ENCODE measurements at regions not wholly inside any gene's neighbourhood (a gene's known extent, or its start where the extent isn't known, plus 50 kb on each side); places are given as distances from the start of the nearest gene placed in this dataset.
A peak's percentile ranks its signal among the peaks of the same experiment; 100 is the strongest.

DNA sequence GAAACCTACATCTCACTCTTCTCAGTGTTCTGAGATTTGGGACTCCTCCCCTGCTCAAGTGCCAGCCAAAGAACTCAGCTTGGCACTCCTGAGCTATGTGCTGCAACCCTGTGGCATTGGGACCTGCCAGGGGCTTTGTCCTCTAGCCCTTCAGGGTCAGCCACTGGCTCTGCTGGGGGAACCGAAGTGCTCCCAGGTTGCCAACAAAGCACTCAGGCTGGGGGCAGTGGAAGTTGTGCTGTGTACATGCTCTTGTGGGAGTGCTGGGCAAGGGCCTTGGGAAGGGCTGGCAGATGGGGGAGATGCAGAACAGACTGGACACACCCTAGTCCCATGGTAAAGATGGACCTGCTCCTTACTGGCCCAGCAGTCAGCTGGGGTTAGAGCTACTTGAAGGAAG, 498.6 kb downstream of the CAAP1 start:
- no peak for DNase-seq

DNA sequence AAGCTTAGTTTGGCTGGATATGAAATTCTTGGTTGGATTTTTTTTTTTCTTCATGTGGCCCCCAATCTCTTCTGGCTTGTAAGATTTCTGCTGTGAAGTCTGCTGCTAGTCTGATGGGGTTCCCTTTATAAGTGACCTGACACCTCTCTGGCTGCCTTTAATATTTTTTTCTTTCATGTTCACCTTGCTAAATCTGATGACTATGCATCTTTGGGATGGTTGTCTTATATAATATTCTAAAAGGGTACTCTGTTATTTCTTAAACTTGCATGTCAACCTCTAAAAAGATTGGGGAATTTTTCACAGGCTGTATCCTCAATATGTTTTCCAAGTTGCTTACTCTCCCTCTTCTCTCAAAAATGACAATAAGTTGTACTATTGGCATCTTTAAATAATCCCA, 500.0 kb downstream of the CAAP1 start:
- no peak for DNase-seq

DNA sequence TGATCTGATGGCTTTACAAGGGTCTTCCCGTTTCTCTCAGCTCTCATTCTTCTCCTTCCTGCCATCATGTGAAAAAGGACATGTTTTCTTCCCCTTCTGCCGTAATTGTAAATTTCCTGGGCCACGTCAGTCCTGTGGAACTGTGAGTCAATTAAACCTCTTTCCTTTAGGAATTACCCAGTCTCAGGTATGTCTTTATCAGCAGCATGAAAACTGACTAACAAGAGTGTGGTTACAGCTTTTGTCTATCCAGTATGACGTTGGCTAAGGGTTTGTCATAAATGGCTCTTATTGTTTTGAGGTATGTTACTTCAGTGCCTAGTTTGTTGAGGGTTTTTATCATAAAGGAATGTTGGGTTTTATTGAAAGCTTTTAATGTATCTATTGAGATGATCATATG, 501.6 kb downstream of the CAAP1 start:
- DNase-seq = no peak

DNA sequence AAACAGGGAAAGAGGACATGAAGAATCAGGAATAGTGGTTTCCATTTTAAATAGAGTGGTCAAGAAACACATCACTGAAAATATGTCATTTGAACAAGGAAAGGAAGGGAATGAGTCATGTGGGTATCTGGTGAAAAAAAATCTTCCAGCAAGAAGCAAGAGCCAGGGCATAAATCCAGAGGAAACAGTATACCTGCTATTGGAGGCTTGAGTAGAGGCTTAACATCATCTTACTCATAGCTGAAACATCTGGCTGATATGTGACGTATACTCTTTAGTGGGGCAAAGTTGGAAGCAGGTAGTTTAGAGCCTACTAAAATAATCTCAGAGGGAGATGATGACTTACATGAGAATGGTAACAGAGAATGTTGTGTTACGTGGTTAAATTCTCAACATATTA, 517.2 kb downstream of the CAAP1 start:
- DNase-seq = no peak

DNA sequence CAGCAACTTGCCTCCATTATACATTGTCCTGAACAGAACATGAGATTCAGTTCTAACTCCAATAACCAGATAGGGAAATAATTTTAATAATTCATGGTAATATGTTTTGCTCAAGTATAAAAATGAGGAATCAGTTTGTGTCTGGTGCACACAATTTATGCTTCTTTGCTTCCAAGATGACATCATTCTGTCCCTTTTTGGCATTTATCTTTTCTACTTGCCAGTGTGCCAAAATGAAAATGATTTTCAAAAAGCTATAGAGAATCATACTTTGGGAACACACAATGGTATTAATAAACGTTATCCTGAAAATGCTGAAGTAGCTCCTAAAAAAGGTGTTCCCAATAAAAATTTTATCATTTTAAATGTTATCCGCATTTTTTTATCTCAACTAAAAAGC, 519.0 kb downstream of the CAAP1 start:
- DNase-seq = no peak

DNA sequence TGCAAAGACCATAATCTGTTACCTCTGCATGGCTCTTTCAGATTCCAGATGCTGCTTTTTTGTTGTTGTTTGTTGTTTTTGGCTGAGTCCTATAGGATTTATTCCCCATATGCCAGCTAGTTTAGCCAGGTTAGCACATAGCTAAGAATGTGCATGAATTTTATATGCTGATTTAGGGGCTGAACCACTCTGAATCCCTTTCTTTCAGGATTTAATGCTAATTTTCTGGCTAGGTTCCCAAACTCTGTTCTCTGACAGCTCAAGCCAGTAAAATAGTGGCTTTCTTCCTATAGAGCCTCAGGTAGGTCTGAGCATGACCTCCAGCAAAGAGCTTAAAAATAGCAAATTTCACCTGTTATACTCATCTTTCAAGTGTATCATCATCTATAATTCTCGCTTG, 521.4 kb downstream of the CAAP1 start:
- no peak for DNase-seq

DNA sequence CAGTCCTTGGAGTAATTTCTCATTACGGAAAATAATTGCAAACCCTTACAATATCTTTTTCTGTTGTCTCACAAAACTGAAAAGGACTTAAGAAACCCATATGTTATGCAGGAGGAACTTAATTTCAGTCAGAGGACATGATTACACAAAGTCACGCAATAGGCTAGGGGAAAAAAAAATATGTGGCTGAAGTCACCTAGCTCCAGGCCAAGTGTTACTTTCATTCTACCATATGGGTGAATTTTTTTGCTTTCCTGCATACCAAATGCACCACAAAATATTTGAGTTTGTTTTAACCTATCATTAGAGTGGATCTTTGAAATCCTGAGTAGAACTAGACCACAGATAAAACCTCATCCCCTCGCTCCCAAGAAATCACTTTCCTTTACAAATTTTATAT, 523.5 kb downstream of the CAAP1 start:
- DNase-seq = no peak

DNA sequence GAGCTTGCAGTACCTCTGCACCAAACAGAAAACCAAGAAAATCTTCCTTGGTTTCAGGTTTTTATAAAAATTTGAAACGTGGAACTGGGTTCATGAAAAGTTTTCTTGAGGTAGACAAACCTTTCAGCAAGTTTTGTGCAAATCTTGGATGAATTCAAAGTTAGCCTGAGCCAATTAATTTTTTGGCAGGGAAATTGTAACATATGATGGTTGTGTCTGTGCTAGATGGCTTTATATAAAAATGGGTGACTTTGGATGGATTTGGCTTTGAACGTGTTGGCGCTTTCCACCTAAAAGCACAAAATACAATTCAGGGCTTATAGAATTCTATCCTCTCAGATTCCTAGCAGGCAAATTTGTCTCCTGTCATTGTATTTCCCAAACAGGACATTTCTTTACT, 524.4 kb downstream of the CAAP1 start:
- no peak for DNase-seq

DNA sequence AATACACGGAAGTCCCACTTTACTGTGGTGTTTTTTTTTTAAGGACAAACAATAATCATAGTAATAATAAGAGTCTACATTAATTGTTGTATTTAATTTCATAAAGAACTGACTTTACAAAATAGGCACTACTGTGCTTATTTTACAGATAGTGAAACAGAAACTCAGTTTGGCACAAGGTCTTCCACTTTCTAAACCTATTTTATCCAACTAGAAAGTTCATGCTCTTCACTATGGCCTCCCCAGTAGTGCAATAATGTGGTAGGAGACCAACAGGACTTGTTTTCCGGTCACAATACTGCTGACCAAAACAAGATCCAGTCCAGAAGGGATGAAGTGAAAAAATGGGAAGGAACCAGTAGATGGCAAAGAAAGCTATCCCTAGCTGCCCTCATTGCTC, 531.6 kb downstream of the CAAP1 start:
- DNase-seq = no peak

DNA sequence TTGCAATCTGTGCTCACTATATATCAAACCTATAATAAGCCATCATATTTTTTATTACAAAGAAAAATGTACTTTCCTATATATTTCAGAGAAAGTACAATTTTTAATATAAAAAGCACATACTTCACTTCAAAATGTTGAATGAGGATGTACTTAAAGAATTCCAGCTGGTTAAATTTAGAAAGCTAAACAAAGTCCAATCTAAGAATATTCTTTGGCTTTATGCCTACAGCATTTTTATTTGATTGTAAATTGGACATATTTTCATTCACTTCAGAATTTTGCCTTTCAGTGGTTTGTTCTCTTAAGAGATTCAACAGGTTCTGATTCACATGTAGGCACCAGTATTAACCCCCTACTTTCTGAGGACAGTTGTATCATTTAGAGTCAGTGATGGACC, 533.8 kb downstream of the CAAP1 start:
- no peak for DNase-seq

DNA sequence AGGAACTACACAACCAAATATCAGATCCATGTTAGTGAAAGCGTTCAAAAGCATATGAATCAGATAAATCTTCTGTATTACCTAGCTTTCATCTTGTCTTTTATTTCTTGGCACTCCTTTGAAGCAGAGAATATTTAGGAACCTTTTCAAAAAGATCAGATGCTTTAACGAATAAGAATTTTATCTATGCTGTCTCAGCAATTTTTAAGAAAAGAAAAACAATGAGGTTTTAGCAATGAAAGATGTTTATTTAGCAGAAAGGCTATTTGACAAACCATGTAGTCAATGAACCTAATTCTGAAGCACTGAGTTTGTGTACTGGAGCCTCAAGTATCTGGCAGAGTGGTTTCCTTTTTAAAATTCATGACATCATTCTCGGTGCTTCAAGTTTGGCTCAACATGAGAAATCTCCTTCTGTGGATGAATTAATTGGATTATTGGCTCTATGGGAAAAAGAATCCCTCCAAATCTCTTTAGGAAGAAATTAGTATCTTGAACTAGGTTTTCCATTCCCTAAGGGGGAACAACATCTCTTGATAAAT, 534.7 kb downstream of the CAAP1 start:
- DNase-seq = peak in 2 of 51 donors; percentile 2 to 3

DNA sequence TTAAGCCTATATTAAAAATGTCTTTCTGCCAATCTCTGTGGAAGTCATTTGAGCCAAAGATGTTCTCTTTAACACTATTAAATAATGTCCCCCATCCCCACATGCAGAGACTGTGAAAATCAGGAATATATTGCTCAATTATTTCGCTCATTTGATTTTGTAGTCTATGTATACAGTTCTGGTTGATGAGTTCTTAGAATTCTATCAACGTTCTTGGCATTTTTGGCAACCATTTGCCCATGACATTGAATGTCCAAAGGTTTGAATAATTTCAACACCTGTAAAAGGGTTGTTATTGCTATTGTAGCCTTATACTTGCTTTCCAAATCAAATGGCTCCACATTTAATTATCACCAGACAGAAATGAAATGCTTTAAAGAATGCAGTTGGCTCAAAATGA, 536.1 kb downstream of the CAAP1 start:
- no peak for DNase-seq

DNA sequence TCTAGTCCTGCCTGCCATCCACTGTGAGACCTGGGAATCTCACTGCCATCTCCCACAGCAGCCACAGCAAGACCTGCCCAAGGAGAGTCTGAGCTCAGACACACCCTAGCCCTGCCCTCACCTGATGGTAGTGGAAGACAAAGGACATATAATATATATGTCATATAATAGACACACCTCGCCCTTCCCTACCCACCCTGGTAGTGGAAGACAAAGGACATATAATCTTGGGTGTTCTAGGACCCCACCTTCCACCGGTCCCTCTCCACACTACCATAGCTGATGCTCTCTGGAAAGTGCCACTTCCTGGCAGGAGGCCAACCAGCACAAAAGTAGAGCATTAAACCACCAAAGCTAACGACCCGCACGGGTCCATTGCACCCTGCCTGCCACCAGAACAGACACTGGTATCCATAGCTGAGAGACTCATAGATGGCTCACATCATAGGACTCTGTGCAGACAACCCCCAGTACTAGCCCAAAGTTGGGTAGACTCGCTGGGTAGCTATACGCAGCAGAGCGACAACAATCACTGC, 545.6 kb downstream of the CAAP1 start:
- no peak for DNase-seq

DNA sequence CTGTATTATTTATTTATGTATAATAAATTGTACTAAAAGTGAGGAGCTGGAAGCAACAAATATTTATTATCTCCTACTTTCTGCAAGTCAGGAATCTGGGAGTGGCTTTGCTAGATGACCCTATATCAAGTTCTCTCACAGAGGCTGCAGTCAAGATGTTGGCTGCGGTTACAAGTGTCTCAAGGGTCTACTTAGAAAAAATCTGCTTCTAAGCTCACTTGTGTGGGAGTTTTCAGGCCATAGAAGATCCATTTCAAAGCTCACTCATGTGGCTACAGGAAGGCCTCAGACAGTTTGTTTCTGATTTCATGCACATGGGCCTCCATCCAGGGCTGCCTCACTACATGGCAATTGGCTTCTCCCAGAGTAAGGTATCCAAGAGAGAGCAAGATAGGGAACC, 551.1 kb downstream of the CAAP1 start:
- DNase-seq = no peak

DNA sequence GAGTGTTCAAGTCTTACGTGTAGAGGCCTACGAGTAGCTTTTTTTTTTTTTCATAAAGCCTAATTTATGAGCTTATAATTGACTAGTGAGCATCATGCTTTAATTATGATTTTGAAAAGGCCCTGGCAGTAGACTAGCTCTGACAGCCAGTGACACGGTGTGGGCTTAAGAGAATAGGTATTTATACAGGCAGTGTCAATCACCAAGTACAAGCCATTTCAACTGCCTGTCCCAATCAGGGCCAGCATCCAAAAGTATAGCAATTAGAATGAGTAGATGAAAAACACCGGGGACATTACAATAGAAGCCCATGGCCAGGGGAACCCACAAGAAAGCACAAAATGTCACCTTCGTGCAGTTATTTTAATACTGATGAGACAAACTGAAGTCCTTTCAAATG, 552.8 kb downstream of the CAAP1 start:
- DNase-seq = no peak

DNA sequence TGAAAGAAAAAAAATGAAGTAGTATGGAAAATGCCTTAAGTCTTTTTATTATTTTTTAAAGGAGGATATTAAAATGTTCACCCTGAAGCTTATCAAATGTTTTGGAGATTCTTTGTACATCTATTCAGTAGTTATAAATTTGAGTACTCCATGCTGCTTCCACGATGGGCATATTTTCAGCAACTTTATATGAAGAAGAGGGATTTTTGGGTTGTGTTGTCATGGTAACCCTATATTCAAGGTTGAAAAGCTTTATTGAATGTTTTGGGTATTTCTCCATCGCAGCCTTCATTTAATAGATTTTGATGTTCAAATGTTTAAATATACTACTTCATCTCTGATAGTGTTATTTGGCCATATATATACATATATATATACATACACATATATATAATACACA, 557.5 kb downstream of the CAAP1 start:
- no peak for DNase-seq

DNA sequence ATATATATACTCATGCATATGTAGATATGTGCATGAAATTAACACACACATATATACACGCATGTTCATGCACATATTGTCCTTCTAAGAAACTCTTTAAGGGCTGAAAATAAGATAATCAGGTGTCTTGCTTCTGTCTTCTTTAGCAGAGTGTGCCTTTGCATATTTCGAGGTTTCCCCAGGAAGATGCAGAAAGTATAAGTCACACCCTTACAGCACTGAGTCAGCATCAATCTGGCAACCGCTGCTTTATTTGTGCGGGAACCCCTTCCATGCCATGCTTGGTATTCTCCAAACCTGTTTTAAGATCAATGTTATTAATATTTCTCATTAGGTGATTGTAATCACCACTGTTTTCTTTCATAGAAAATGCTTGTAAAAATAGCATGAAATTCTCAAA, 557.9 kb downstream of the CAAP1 start:
- DNase-seq = no peak

DNA sequence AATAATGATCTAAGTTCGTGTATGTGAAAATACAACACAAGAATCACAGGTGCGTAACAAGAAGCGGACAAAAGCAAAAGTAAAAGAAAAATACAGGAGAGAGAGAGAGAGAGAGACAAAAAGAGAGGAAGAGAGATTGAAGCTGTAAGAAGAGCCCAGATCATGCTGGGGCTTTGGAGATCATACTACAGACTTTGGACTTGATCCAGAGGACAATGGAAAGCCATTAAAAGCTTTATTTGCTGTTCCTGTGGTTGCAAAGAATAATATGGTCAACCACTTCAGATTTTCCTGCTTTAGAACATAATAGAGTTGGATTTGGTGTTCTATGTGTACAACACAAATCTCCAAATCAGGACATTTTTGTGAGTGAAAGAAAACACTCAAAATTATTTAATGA, 561.4 kb downstream of the CAAP1 start:
- DNase-seq = no peak

DNA sequence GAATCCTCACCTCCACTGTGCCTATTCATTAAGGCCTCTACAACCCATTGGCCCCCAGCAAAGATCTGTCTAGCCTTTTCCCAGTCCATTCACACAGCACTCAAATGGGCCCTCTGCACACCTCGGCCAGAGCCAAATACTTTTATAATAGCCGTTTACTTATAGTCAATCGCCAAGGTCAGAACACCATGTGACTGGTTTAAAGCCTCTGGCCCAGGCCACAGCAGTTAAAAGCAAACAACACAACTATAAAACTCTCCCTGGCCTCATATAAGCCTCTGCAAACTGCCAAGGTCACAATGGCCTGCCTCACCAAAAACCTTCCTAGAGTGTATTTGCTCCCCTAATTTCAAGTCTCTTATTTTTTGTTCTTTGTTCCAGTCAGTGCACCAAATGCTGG, 562.6 kb downstream of the CAAP1 start:
- DNase-seq = peak in 1 of 51 donors; percentile 2

DNA sequence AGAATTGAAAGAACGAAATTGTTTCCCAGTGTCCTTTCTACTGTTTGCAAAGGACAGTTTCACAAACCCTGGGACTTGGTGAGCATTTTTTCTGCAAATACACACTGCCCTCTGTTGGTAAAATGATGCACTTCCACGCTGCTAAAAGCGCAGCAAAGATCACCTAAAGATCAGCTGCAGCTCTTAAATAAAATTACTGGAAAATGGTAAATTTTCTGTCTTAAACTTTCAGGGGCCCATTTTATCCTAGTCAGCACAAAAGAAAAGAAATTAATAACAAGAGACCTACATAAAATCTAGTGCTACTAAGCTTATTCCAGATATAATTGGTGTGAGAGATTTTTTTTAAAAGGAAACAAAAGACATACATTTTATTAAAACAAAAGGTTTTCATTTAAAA, 566.0 kb downstream of the CAAP1 start:
- peak in 22 of 51 donors; percentile 1 to 65 (median 10) for DNase-seq

DNA sequence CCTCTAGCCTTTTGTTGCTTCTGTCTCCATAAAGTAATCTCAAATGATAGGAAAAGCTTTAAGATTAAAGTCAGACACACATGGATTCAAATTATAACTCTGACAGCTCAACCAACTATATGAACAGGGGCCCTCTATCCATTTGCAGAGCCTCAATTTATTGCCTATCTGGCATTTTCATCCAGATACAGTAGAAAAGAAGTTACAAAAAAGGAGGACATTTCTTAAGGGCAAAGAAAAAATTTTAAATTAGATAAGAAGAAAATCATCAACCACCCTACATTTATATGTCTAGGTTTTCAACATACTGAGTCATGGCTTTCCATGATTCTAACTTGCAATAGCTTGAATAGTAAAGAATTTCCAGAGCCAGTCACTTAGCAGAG, 567.2 kb downstream of the CAAP1 start:
- DNase-seq = no peak

DNA sequence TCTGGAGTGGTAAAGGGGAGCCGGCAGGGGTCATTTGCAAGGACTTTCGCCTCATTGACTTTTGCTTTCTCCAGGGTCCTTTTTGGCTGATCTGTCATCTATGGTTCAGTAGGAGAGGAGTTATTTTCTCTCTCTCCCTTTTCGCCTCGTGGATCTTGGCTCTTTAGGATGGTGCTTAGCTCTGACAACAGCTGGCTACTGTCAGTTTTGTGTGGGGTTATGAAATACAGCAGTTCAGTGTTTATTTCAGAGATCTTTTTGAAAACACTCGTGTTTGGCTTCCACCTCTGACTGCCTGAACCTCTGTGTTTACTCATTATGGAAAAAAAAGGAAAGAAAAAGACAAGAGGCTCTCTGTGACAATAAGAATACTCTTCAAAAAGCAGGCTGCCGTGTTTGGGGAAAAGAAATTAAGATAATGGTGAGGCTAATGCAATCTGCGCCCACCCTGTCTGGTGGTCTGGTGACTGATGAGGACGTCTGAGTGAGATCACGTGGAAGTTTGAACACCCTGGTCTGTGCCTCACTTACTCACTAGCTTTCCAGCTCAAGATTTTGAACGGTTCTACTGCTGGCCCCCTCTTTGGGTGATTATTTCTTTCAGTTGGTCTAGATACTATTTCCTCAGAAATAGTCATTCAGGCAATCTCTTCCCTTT, 567.7 kb downstream of the CAAP1 start:
- DNase-seq = no peak

DNA sequence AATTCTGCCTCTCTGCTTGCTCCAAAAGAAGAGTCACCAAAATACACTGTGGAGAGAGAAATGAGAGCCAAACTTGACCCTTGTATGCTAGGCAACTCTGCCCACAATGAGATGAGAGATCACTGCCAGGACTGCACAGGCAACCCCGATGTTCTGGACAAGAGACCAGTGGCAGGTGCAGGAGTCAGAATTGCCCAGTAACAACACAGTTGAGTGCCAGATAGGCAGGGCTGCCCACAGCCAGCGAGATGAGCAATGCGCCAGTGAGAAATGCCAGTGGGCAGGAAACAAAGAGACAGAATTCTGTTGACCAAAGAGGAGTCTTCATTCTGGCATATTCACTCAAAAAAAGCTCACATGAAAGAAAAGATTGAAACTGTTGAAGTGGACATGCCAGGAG, 570.7 kb downstream of the CAAP1 start:
- no peak for DNase-seq

DNA sequence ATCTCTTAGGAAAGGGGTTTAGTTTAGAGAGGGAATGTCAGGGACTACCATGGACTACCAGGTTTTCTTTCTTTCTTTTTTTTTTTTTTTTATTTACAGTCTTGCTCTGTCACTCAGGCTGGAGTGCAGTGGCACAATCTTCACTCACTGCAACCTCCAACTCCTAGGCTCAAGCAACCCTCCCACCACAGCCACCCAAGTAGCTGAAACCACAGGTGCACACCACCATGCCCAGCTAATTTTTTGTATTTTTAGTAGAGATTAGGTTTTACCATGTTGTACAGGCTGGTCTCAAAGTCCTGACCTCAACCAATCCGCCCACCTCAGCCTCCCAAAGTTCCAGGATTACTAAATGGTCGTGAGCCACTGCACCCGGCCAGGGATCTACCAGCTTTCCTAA, 572.7 kb downstream of the CAAP1 start:
- no peak for DNase-seq

Data from hypothalamus (tissue), 51 donors.